ENCODE measurements at regions not wholly inside any gene's neighbourhood (a gene's known extent, or its start where the extent isn't known, plus 50 kb on each side); places are given as distances from the start of the nearest gene placed in this dataset.

GRCh38 chr16:17529982-17530760 lies 59.4 kb upstream of the XYLT1 start:
- Histone ChIP-seq H3K36me3 (no peaks in the 10 kb centered on the region), H3K27ac (no peak overlapping the region), H3K27me3 (no peaks in the 10 kb centered on the region), H3K4me3 (no peak overlapping the region), H3K9me3 (no peaks in the 10 kb centered on the region), H3K4me1 (no peaks in the 10 kb centered on the region)
- TF ChIP-seq CTCF (IDR thresholded peaks at IDR 0.05) = no peak
- intact Hi-C loops (cut with DNase I) = no loop called here
- DNase-seq (ENCODE audit: low spot score in 2 of 2) = no peak

- Histone ChIP-seq H3K4me3 (no peak overlapping the region), H3K4me1 (no peaks in the 10 kb centered on the region), H3K9me3 (no peaks in the 10 kb centered on the region), H3K36me3 (no peaks in the 10 kb centered on the region), H3K27ac (no peak overlapping the region), H3K27me3 (no peaks in the 10 kb centered on the region)
- no peak for TF ChIP-seq CTCF (IDR thresholded peaks at IDR 0.05)
- intact Hi-C loops (cut with DNase I) = no loop called here
- no peak for DNase-seq (ENCODE audit: low spot score in 2 of 2)
These were observed 56.5 kb upstream of the XYLT1 start for GRCh38 chr16:17526956-17527937.

GRCh38 chr16:17524656-17525055 lies 53.9 kb upstream of the XYLT1 start:
- no peak for DNase-seq (ENCODE audit: low spot score in 2 of 2)
- intact Hi-C loops (cut with DNase I) = no loop called here
- Histone ChIP-seq H3K27ac (no peak overlapping the region), H3K27me3 (no peaks in the 10 kb centered on the region), H3K36me3 (no peaks in the 10 kb centered on the region), H3K4me1 (no peaks in the 10 kb centered on the region), H3K4me3 (no peak overlapping the region), H3K9me3 (no peaks in the 10 kb centered on the region)
- TF ChIP-seq CTCF (IDR thresholded peaks at IDR 0.05) = no peak

- no peaks in the 10 kb centered on the region for H3K4me1 ChIP-seq
- no peak overlapping the region for H3K4me3 ChIP-seq
- H3K9me3 ChIP-seq = no peaks in the 10 kb centered on the region
- H3K27me3 ChIP-seq = no peaks in the 10 kb centered on the region
- TF ChIP-seq CTCF (IDR thresholded peaks at IDR 0.05) = no peak
- no peak overlapping the region for H3K27ac ChIP-seq
- H3K36me3 ChIP-seq = no peaks in the 10 kb centered on the region
- DNase-seq (ENCODE audit: low spot score in 2 of 2) = no peak
- intact Hi-C loops (cut with DNase I) = no loop called here
These were observed 49.8 kb upstream of the XYLT1 start for GRCh38 chr16:17520561-17520960.
